GM18909 (cell line): ENCODE measurements at regions not wholly inside any gene's neighbourhood (a gene's known extent, or its start where the extent isn't known, plus 50 kb on each side); places are given as distances from the start of the nearest gene placed in this dataset.
"Not testable (repeated sequence)": the region's sequence is repeated elsewhere in the genome, so short reads cannot be mapped to it uniquely, and the experiment has no call there.

Source experiments
- ATAC-seq: cut with Tn5 transposase; IDR thresholded peaks from one replicate; pipeline ENCODE4 v1.9.1; 2021; ENCODE audit warnings: mild to moderate bottlenecking; ENCODE audit not compliant: unreplicated experiment, poor library complexity

GRCh38 chr4:127313767-127314166 is 319.0 kb upstream of the INTU start:
- ATAC-seq, result no peak

GRCh38 chr4:127327491-127327890 is 305.3 kb upstream of the INTU start:
- ATAC-seq, result no peak

GRCh38 chr4:127335073-127335620 is 297.6 kb upstream of the INTU start:
- ATAC-seq, result no peak

DNA sequence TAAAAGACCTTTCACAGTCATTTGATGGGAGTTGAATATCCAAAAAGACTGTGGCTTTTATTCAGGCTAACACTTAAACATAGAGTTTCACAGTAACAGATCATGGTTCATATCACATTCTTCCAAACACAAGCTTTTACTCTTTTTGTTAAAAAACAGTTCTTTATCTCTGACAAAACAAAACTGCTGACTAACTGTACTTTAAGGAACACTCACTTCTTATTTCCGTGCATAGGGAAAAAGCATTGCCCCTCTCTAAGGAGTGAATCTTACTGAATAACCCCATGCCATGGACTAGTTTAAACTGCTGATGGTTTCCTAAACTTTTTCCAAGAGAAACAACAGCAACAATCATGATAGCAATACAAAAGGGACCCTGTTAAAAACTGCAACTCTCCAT is 297.0 kb upstream of the INTU start:
- no peak for ATAC-seq

GRCh38 chr4:127343123-127343522 is 289.6 kb upstream of the INTU start:
- ATAC-seq, result not testable (repeated sequence)

GRCh38 chr4:127344071-127344470 is 288.7 kb upstream of the INTU start:
- ATAC-seq, result no peak

DNA sequence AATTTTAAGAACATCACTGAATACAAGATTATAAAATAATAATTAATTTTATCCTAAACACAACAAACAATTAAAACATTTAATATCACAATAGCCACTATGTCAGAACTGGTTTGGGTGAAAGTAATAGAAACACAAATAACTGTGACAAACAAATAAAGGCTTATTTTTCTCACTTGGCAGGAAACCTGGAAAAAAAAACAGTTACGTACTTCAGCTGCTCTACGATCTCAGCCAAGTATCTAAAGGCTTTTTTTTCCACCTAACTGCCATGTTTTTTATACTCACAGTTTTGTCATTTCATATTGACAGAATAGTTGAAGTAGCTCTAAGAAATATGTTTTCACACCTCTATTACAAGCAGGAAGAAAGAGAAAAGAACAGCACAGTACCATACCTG is 284.8 kb upstream of the INTU start:
- no peak for ATAC-seq

- ATAC-seq, result no peak
These were observed 280.3 kb upstream of the INTU start for GRCh38 chr4:127352220-127353113.

DNA sequence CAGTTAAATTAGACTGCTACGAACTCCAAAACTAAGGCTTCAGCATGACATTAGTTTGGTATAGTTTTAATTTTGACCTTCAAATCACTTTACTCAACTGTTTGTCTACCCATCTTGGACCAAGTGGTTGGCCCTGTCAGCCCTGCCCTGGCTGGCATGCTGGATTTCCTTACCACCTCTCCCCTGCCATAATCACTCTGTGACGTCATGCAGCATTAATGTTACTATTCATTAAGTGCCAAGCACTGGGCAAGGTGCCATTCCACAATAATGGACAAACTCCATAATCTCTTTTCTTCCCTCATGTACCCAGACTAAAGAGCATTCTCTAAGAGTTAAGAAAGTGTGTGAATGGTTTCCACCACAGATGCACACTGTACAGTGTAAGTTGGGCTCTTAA is 277.0 kb upstream of the INTU start:
- no peak for ATAC-seq

DNA sequence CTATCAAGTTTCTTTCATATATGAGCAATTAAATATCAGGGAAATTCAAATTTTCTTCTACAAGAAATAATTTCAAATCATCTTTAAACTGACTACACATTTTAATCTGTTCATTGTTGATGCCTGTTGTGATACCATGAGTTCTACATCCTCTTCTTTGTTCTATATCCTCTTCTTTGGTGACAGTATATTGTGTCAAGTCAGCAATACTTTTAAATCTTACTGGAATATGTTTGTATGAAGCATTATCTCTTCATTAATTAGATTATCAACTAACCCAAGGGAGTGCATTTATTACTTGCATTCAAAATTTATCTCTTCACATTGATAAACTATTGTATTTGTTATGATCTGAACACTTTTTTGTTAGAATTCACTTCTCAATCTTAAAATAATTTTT is 275.0 kb upstream of the INTU start:
- ATAC-seq, result no peak

DNA sequence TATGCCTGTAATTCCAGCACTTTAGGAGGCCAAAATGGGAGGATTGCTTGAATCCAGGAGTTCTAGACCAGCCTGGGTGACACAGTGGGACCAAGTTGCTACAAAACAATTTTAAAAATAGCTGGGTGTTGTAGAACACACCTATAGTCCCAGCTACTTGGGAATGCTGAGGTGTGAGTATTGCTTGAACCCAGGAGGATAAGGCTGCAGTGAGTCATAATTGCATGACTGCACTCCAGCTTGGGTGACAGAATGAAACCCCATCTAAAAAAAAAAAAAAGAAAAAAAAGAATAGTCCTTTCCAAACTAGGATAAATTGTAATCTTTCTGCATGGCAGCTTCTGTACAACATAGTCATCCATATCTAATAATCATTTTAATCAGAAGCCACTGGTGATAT is 270.1 kb upstream of the INTU start:
- ATAC-seq, result no peak

DNA sequence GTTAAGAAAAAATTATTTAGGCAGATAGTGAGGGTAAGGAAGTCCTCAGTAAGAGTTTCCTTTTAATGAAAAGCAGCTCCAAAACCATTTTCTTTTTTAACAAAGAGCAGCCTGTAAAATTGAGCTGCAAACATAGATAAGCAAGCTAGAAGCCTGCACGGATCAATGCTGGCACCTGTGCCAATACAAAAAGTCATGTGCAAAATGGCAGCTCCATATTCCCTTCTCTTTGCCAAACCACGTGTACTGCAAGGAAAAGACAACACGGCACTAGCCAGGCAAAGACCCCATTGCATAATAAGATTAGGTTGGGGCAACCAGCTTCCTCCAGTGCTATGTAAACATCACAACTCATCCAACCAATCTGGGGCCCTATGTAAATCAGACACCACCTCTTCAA is 268.4 kb upstream of the INTU start:
- ATAC-seq, result no peak

- ATAC-seq, result no peak
These were observed 267.8 kb upstream of the INTU start for GRCh38 chr4:127364911-127365310.

DNA sequence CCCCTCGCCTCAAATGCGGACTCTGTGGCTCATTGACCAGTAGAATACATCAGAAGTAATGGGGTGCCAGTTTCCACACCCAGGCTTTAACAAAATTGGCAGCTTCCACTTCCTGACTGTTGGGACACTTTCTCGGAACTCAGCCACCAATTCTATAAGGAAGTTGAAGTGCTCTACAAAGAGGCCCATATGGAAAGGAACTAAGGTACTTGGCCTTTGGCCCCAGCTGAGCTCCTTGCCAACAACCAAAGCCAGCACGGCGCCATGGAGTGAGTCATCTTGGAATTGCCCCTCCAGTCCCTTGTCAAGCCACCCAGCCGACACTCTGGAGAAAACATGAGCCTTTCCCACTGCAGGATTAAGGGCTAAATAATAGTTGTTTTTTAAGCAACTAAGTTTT is 262.2 kb upstream of the INTU start:
- no peak for ATAC-seq

GRCh38 chr4:127379499-127379898 is 253.3 kb upstream of the INTU start:
- ATAC-seq, result no peak

GRCh38 chr4:127379948-127380347 is 252.8 kb upstream of the INTU start:
- not testable (repeated sequence) for ATAC-seq

DNA sequence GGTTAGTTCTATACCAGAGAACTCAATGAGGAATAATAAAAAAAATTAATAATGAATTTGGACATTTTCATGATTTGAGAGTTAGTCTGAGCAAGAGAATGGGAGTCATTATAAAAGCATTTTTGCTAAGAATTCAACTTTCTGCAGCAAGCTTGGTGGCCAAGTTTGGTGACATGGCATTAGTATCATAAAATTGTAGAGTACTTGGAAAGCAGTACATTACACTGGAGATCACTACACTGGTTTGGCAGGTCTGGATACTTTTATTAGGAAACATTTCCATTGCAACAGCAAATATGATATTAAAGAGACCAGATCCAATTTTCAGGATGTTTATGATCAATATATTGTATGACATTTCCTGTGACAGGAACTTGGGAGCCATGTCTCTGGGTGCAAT is 249.1 kb upstream of the INTU start:
- no peak for ATAC-seq

- no peak for ATAC-seq
These were observed 238.2 kb upstream of the INTU start for GRCh38 chr4:127394516-127394915.

GRCh38 chr4:127400276-127400675 is 232.5 kb upstream of the INTU start:
- ATAC-seq, result no peak

DNA sequence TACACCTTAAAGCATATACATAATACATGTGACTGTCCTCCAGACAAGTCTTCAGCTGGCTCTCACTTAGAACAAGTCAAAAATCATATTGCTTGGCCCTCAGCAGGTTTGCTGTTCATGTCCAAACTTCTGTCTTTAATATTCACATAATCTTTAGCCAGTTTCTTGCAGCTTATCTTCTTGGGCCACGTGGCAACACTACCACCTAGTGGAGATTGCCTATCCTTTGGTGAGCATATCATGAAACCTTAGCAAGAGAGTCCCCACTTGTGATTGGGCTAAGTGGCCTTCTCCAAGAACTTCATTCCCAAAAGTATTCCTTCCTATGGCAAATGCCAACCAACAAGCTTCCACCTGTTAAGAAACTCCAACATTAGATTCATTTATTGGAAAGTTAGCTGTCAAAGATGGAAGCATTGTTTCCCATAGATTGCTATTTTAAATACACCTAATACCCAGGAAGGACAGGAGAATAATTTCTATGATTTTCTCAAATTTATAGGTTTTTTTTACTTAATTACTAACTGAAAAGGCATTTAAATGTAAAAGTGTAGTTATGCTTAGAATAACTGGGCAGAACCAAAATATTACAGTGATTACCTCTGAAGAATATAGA is 231.9 kb upstream of the INTU start:
- peak; percentile 84 for ATAC-seq

DNA sequence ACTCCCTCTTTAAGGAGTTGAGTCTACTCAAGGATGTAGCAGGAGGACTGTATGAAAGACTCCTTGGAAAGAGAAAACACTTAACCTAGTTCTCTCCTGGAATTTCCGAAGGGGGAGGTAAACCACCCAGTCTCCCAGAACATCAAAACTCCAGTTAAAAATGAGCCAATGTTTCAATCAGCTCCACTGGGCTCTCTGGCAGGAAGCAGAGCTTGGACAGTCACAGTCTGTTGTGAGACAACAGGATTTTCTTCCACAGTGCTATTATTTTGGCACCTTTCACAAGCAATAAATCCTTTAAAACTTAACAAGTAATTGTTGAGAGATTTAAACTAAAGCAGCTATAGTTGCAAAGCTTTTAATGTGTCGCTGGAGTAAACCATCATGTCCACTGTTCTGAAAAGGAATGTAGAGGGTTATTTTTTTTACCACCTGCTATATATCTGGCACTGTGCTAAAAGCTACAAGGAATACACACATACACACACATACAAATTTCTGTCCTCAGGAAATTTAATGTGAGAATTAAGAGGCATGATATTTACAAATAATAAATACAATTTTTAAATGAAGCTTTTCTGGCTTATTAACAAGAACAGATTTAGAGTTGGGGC is 229.2 kb upstream of the INTU start:
- ATAC-seq, result no peak
